Uterus (tissue), 2 donors: ENCODE measurements at regions not wholly inside any gene's neighbourhood (a gene's known extent, or its start where the extent isn't known, plus 50 kb on each side); places are given as distances from the start of the nearest gene placed in this dataset.

ENCODE experiments used
- POLR2A ChIP-seq, 2 donors: fragments of 450-650 bp; IDR thresholded peaks; one replicate each; pipeline ENCODE4 v1.6.1; 2016; ENCODE audit warnings: antibody characterized with exemption in 2 of 2, mild to moderate bottlenecking in 1 of 2, moderate library complexity in 1 of 2
- TF ChIP-seq, protein P1 (sequence below), 4 experiments: fragments of 200-600 bp in 2 of 4; fragments of 450-650 bp in 2 of 4; sonication (generic) in 2 of 4; IDR thresholded peaks; one replicate each; pipeline ENCODE4 v1.5.1; 2016 to 2019; ENCODE audit warnings: antibody characterized with exemption in 4 of 4, mild to moderate bottlenecking in 2 of 4, moderate library complexity in 1 of 4

DNA sequence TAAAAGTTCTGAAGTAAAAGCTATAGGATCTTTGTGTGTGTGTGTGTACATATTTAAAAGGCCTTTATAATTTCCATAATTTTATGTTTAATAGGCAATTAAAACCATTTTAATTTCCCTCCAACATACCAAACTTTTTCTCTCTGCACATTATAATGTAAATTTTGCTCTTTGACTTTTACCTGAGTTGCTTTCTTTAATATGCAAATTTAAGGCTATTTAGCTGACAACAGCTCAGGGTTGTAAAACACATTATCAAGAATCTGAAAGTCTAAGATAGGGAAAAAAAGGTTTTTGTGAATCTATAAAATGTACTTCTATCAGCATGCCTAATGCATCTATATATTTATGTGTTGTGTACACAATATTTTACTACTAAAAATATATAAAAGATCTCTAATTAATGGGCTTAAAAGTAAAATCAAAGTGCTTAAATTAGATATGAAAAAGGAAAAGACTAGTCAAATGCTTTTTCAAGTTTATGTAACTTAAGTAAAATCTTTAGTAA, 239.6 kb upstream of the RAI14 start:
- TF ChIP-seq, protein P1, sequence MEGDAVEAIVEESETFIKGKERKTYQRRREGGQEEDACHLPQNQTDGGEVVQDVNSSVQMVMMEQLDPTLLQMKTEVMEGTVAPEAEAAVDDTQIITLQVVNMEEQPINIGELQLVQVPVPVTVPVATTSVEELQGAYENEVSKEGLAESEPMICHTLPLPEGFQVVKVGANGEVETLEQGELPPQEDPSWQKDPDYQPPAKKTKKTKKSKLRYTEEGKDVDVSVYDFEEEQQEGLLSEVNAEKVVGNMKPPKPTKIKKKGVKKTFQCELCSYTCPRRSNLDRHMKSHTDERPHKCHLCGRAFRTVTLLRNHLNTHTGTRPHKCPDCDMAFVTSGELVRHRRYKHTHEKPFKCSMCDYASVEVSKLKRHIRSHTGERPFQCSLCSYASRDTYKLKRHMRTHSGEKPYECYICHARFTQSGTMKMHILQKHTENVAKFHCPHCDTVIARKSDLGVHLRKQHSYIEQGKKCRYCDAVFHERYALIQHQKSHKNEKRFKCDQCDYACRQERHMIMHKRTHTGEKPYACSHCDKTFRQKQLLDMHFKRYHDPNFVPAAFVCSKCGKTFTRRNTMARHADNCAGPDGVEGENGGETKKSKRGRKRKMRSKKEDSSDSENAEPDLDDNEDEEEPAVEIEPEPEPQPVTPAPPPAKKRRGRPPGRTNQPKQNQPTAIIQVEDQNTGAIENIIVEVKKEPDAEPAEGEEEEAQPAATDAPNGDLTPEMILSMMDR (IDR thresholded peaks at IDR 0.05) = no peak
- no peak for TF ChIP-seq POLR2A (IDR thresholded peaks at IDR 0.05)
